ENCODE measurements at regions not wholly inside any gene's neighbourhood (a gene's known extent, or its start where the extent isn't known, plus 50 kb on each side); places are given as distances from the start of the nearest gene placed in this dataset.

DNA sequence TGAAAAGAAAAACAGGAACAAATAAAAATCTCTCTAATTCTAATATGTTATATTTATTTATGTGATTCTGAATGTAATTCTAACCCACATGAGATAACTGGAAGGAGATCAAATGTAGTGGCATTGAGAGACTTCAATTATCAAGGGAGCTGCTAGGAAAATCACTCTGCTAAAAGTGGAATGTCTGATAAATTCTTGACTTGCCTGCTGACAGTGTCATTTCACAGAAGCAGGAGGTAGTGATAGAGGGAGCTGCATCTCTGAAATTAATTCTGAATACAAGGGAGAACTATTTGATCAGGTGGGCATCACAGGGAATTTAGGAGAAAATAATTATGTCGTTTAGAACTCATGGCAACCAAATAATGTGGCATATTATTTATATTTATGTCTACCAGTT is 303.6 kb downstream of the BCAT1 start:
- Histone ChIP-seq H2AFZ (ENCODE audit: insufficient read depth, low read depth, low read length, poor library complexity, severe bottlenecking) (no peak overlapping the region), H3K36me3 (replicated peaks in 1 of 2; ENCODE audit: control extremely low read depth in 1 of 2, control insufficient read depth in 1 of 2, extremely low read depth in 1 of 2, insufficient read depth in 2 of 2, low read length in 1 of 2) (no peaks in the 10 kb centered on the region), H3K9me3 (ENCODE audit: control extremely low read depth in 1 of 3, control insufficient read depth in 2 of 3, insufficient read depth in 1 of 3, low read length in 2 of 3) (peaks cover 0 to 3% (median 2%) of the 10 kb centered on the region in 3 donors), H3K27ac (ENCODE audit: low read length in 2 of 2) (no peak overlapping the region), H3K4me1 (ENCODE audit: control insufficient read depth in 2 of 2, insufficient read depth in 2 of 2, low read length in 2 of 2) (no peaks in the 10 kb centered on the region), H3K79me2 (ENCODE audit: control insufficient read depth, insufficient read depth, low read length) (no peaks in the 10 kb centered on the region), H3K9ac (ENCODE audit: low read length) (no peak overlapping the region), H3K27me3 (replicated peaks in 1 of 4; ENCODE audit: control extremely low read depth in 1 of 4, control insufficient read depth in 3 of 4, insufficient read depth in 4 of 4, low read length in 3 of 4) (no peaks in the 10 kb centered on the region), H3K4me2 (replicated peaks; ENCODE audit: low read depth, low read length, poor library complexity, severe bottlenecking) (no peak overlapping the region), H3K4me3 (ENCODE audit: control extremely low read depth in 1 of 5, extremely low read depth in 1 of 5, insufficient read depth in 1 of 5, low read depth in 2 of 5, low read length in 4 of 5) (no peak overlapping the region), H4K20me1 (ENCODE audit: control insufficient read depth, insufficient read depth, low read length, poor library complexity, severe bottlenecking) (no peaks in the 10 kb centered on the region)
- TF ChIP-seq CTCF (IDR thresholded peaks at IDR 0.05), result no peak
- no CpG with 5 or more reads among the region's 1 CpG for WGBS (ENCODE audit: insufficient coverage)
- Mint-ChIP-seq H3K27ac (no peak overlapping the region), H3K27me3 (no peaks in the 10 kb centered on the region), H3K9me3 (ENCODE audit: insufficient read depth) (no peaks in the 10 kb centered on the region), H3K4me3 (no peak overlapping the region), H3K4me1 (peaks cover 6% of the 10 kb centered on the region)
- no peak for DNase-seq
- ATAC-seq (ENCODE audit: low read depth), result no peak
- ChIA-PET POLR2A (no interaction called here), CTCF (no interaction called here)
- intact Hi-C loops (cut with micrococcal nuclease), result no loop called here

DNA sequence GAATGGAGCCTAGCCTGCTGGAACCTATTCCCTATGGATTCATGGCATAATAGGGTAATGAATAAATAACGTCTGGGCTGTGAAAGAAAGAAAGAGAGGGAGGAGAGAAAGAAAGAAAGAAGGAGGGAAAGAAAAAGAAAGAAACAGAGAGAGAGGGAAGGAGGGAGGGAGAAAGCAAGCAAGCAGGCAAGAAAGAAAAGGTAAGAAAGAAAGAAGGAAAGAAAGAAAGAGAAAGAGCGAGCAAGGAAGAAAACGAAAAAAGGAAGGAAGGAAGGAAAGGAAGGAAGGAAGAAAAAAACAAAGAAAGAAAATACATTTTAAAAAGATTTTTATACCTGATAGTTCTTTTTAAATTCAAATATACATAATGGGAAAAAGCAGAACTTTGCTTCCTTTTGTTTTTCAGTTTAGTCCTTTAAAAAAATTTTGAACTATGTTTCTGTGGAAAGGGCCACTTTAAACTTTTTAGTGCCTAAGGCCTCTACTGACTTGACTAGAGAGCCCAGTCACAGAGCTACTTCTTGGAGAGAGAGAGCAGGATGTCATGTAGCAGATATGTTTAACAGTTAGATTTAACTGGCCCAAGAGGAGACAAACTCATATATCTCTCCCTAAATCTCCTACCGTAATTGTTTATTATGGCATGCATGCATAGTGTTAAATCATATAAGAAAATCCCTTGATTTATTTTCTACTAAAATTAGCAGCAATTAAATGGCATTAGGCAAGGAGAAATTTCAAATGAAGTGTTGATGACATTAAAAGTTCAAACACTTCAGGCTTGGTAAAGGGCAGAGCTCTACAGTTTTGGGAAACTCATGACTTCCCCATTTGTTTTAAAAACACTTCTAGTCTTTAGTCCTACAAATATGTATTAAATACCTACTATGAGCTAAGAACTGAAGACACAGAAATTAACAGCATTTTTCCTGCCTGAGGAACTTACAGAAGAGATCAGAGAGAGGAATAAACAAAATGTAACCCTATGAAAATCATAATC is 305.5 kb downstream of the BCAT1 start:
- Histone ChIP-seq H3K27ac (ENCODE audit: low read length in 2 of 2) (no peak overlapping the region), H2AFZ (ENCODE audit: insufficient read depth, low read depth, low read length, poor library complexity, severe bottlenecking) (no peak overlapping the region), H3K27me3 (replicated peaks in 1 of 4; ENCODE audit: control extremely low read depth in 1 of 4, control insufficient read depth in 3 of 4, insufficient read depth in 4 of 4, low read length in 3 of 4) (no peaks in the 10 kb centered on the region), H3K4me3 (ENCODE audit: control extremely low read depth in 1 of 5, extremely low read depth in 1 of 5, insufficient read depth in 1 of 5, low read depth in 2 of 5, low read length in 4 of 5) (no peak overlapping the region), H3K9ac (ENCODE audit: low read length) (no peak overlapping the region), H4K20me1 (ENCODE audit: control insufficient read depth, insufficient read depth, low read length, poor library complexity, severe bottlenecking) (no peaks in the 10 kb centered on the region), H3K79me2 (ENCODE audit: control insufficient read depth, insufficient read depth, low read length) (no peaks in the 10 kb centered on the region), H3K9me3 (ENCODE audit: control extremely low read depth in 1 of 3, control insufficient read depth in 2 of 3, insufficient read depth in 1 of 3, low read length in 2 of 3) (peaks cover 0 to 3% (median 2%) of the 10 kb centered on the region in 3 donors), H3K4me1 (ENCODE audit: control insufficient read depth in 2 of 2, insufficient read depth in 2 of 2, low read length in 2 of 2) (no peaks in the 10 kb centered on the region), H3K36me3 (replicated peaks in 1 of 2; ENCODE audit: control extremely low read depth in 1 of 2, control insufficient read depth in 1 of 2, extremely low read depth in 1 of 2, insufficient read depth in 2 of 2, low read length in 1 of 2) (no peaks in the 10 kb centered on the region), H3K4me2 (replicated peaks; ENCODE audit: low read depth, low read length, poor library complexity, severe bottlenecking) (no peak overlapping the region)
- H3K4me3 Mint-ChIP-seq, result no peak overlapping the region
- ChIA-PET CTCF (interaction anchor here (0.6 kb wide), 1 partner anchor 336 kb away, joined by 3 read pairs; no protein-coding TSS in a partner anchor), POLR2A (no interaction called here)
- H3K27me3 Mint-ChIP-seq, result no peaks in the 10 kb centered on the region
- DNase-seq (no peak), ATAC-seq (ENCODE audit: low read depth) (no peak)
- H3K4me1 Mint-ChIP-seq, result peaks cover 6% of the 10 kb centered on the region
- intact Hi-C loops (cut with micrococcal nuclease), result no loop called here
- TF ChIP-seq CTCF (IDR thresholded peaks at IDR 0.05) (no peak), EZH2 (IDR thresholded peaks at IDR 0.05; ENCODE audit: borderline replicate concordance, insufficient read depth, low read depth, low read length, poor library complexity, severe bottlenecking) (no peak)
- 88% methylated on average over 1 of the region's 4 CpGs for WGBS (ENCODE audit: insufficient coverage)
- no peak overlapping the region for H3K27ac Mint-ChIP-seq
- H3K9me3 Mint-ChIP-seq (ENCODE audit: insufficient read depth), result no peaks in the 10 kb centered on the region
